IgD-negative memory B cell (primary cell): ENCODE measurements at regions not wholly inside any gene's neighbourhood (a gene's known extent, or its start where the extent isn't known, plus 50 kb on each side); places are given as distances from the start of the nearest gene placed in this dataset.

Experiments
- H3K27ac Mint-ChIP-seq, 3 donors: one replicate each; pipeline ENCODE4 v1.8.0; 2020 to 2022; ENCODE audit warnings: mild to moderate bottlenecking in 3 of 3, mixed read lengths in 3 of 3, moderate library complexity in 1 of 3
- H3K27me3 Mint-ChIP-seq: one replicate; pipeline ENCODE4 v1.8.0; 2021; ENCODE audit warnings: mixed read lengths
- H3K36me3 Mint-ChIP-seq: one replicate; pipeline ENCODE4 v1.8.0; 2020; ENCODE audit warnings: mild to moderate bottlenecking, mixed read lengths
- H3K4me1 Mint-ChIP-seq, 3 donors: one replicate each; pipeline ENCODE4 v1.8.0; 2020 to 2022; ENCODE audit warnings: mixed read lengths in 3 of 3, mild to moderate bottlenecking in 1 of 3
- H3K4me3 Mint-ChIP-seq, 4 donors: one replicate each; pipeline ENCODE4 v1.8.0; 2020 to 2022; ENCODE audit warnings: mild to moderate bottlenecking in 4 of 4, mixed read lengths in 4 of 4, moderate library complexity in 3 of 4
- H3K9me3 Mint-ChIP-seq, 3 donors: one replicate each; pipeline ENCODE4 v1.8.0; 2020 to 2021; ENCODE audit warnings: mixed read lengths in 3 of 3, mild to moderate bottlenecking in 1 of 3

GRCh38 chr2:65536596-65536995 is 104.2 kb upstream of the SPRED2 start:
- no peak overlapping the region for H3K4me3 Mint-ChIP-seq
- H3K27me3 Mint-ChIP-seq: peaks cover 7% of the 10 kb centered on the region
- no peak overlapping the region for H3K27ac Mint-ChIP-seq
- peaks cover 2 to 4% (median 4%) of the 10 kb centered on the region in 3 donors for H3K4me1 Mint-ChIP-seq
- no peaks in the 10 kb centered on the region for H3K36me3 Mint-ChIP-seq
- H3K9me3 Mint-ChIP-seq: no peaks in the 10 kb centered on the region

- Mint-ChIP-seq H3K27me3 (peaks cover 6% of the 10 kb centered on the region), H3K4me3 (no peak overlapping the region), H3K27ac (no peak overlapping the region), H3K36me3 (no peaks in the 10 kb centered on the region), H3K4me1 (peaks cover 2 to 4% (median 4%) of the 10 kb centered on the region in 3 donors), H3K9me3 (no peaks in the 10 kb centered on the region)
Observed at GRCh38 chr2:65532937-65533336, 100.5 kb upstream of the SPRED2 start.

GRCh38 chr2:65532326-65532725 is 99.9 kb upstream of the SPRED2 start:
- peaks cover 2 to 4% (median 4%) of the 10 kb centered on the region in 3 donors for H3K4me1 Mint-ChIP-seq
- no peaks in the 10 kb centered on the region for H3K36me3 Mint-ChIP-seq
- H3K27me3 Mint-ChIP-seq: peaks cover 6% of the 10 kb centered on the region
- H3K4me3 Mint-ChIP-seq: no peak overlapping the region
- no peak overlapping the region for H3K27ac Mint-ChIP-seq
- no peaks in the 10 kb centered on the region for H3K9me3 Mint-ChIP-seq

GRCh38 chr2:65530547-65531320 is 98.3 kb upstream of the SPRED2 start:
- Mint-ChIP-seq H3K27me3 (peaks cover 3% of the 10 kb centered on the region), H3K27ac (no peak overlapping the region), H3K4me1 (peaks cover 0 to 2% (median under 1%) of the 10 kb centered on the region in 3 donors), H3K9me3 (no peaks in the 10 kb centered on the region), H3K36me3 (no peaks in the 10 kb centered on the region), H3K4me3 (no peak overlapping the region)

- Mint-ChIP-seq H3K27me3 (peaks cover 6% of the 10 kb centered on the region), H3K27ac (no peak overlapping the region), H3K4me1 (no peaks in the 10 kb centered on the region), H3K36me3 (no peaks in the 10 kb centered on the region), H3K4me3 (no peak overlapping the region), H3K9me3 (peaks cover 0 to 1% (median 1%) of the 10 kb centered on the region in 3 donors)
Observed at GRCh38 chr2:65529419-65529818, 97.0 kb upstream of the SPRED2 start.

- H3K27ac Mint-ChIP-seq: no peak overlapping the region
- no peak overlapping the region for H3K4me3 Mint-ChIP-seq
- H3K27me3 Mint-ChIP-seq: peaks cover 8% of the 10 kb centered on the region
- H3K9me3 Mint-ChIP-seq: peaks cover 0 to 2% (median 1%) of the 10 kb centered on the region in 3 donors
- H3K36me3 Mint-ChIP-seq: no peaks in the 10 kb centered on the region
- H3K4me1 Mint-ChIP-seq: no peaks in the 10 kb centered on the region
Observed at GRCh38 chr2:65528241-65528574, 95.8 kb upstream of the SPRED2 start.

GRCh38 chr2:65527451-65528240 is 95.2 kb upstream of the SPRED2 start:
- no peaks in the 10 kb centered on the region for H3K36me3 Mint-ChIP-seq
- H3K27ac Mint-ChIP-seq: no peak overlapping the region
- no peaks in the 10 kb centered on the region for H3K4me1 Mint-ChIP-seq
- peaks cover 8% of the 10 kb centered on the region for H3K27me3 Mint-ChIP-seq
- no peak overlapping the region for H3K4me3 Mint-ChIP-seq
- H3K9me3 Mint-ChIP-seq: peaks cover 0 to 3% (median 2%) of the 10 kb centered on the region in 3 donors

GRCh38 chr2:65525616-65526231 is 93.3 kb upstream of the SPRED2 start:
- Mint-ChIP-seq H3K4me1 (no peaks in the 10 kb centered on the region), H3K4me3 (no peak overlapping the region)

GRCh38 chr2:65522922-65523321 is 90.5 kb upstream of the SPRED2 start:
- Mint-ChIP-seq H3K27me3 (peaks cover 8% of the 10 kb centered on the region), H3K4me1 (no peaks in the 10 kb centered on the region), H3K27ac (no peak overlapping the region), H3K4me3 (no peak overlapping the region), H3K9me3 (peaks cover 2 to 7% (median 5%) of the 10 kb centered on the region in 3 donors), H3K36me3 (peaks cover 2% of the 10 kb centered on the region)

More at GRCh38 chr2:65525616-65526231, 93.3 kb upstream of the SPRED2 start:
- Mint-ChIP-seq H3K9me3 (peaks cover 0 to 3% (median 2%) of the 10 kb centered on the region in 3 donors), H3K36me3 (peaks cover 2% of the 10 kb centered on the region), H3K27ac (no peak overlapping the region), H3K27me3 (peaks cover 8% of the 10 kb centered on the region)

GRCh38 chr2:65518751-65519150 is 86.4 kb upstream of the SPRED2 start:
- H3K4me1 Mint-ChIP-seq: peaks cover 0 to 1% (median 0%) of the 10 kb centered on the region in 3 donors
- no peak overlapping the region for H3K4me3 Mint-ChIP-seq
- peaks cover 5% of the 10 kb centered on the region for H3K27me3 Mint-ChIP-seq
- H3K9me3 Mint-ChIP-seq: peaks cover 0 to 7% (median 3%) of the 10 kb centered on the region in 3 donors
- no peak overlapping the region for H3K27ac Mint-ChIP-seq
- H3K36me3 Mint-ChIP-seq: peaks cover 2% of the 10 kb centered on the region

- peaks cover 0 to 4% (median 0%) of the 10 kb centered on the region in 3 donors for H3K9me3 Mint-ChIP-seq
- H3K36me3 Mint-ChIP-seq: peaks cover 2% of the 10 kb centered on the region
Observed at GRCh38 chr2:65514555-65515195, 82.3 kb upstream of the SPRED2 start.

GRCh38 chr2:65512783-65513182 is 80.4 kb upstream of the SPRED2 start:
- Mint-ChIP-seq H3K27ac (no peak overlapping the region), H3K4me1 (peaks cover 1 to 4% (median 3%) of the 10 kb centered on the region in 3 donors), H3K4me3 (no peak overlapping the region), H3K36me3 (peaks cover 2% of the 10 kb centered on the region), H3K9me3 (peaks cover 4% of the 10 kb centered on the region in 3 donors), H3K27me3 (peaks cover 9% of the 10 kb centered on the region)

More at GRCh38 chr2:65514555-65515195, 82.3 kb upstream of the SPRED2 start:
- peaks cover 1 to 4% (median 3%) of the 10 kb centered on the region in 3 donors for H3K4me1 Mint-ChIP-seq
- H3K4me3 Mint-ChIP-seq: no peak overlapping the region
- H3K27ac Mint-ChIP-seq: no peak overlapping the region
- H3K27me3 Mint-ChIP-seq: peaks cover 9% of the 10 kb centered on the region

GRCh38 chr2:65511306-65511705 is 78.9 kb upstream of the SPRED2 start:
- Mint-ChIP-seq H3K9me3 (peaks cover 4 to 9% (median 4%) of the 10 kb centered on the region in 3 donors), H3K27ac (no peak overlapping the region), H3K27me3 (peaks cover 7% of the 10 kb centered on the region), H3K4me1 (peaks cover 1 to 4% (median 3%) of the 10 kb centered on the region in 3 donors), H3K36me3 (peaks cover 2% of the 10 kb centered on the region), H3K4me3 (no peak overlapping the region)

- peaks cover 7% of the 10 kb centered on the region for H3K27me3 Mint-ChIP-seq
- peaks cover 2% of the 10 kb centered on the region for H3K36me3 Mint-ChIP-seq
- peaks cover 4 to 9% (median 5%) of the 10 kb centered on the region in 3 donors for H3K9me3 Mint-ChIP-seq
- H3K27ac Mint-ChIP-seq: no peak overlapping the region
- H3K4me3 Mint-ChIP-seq: no peak overlapping the region
- peaks cover 0 to 4% (median 3%) of the 10 kb centered on the region in 3 donors for H3K4me1 Mint-ChIP-seq
Observed at GRCh38 chr2:65508225-65508624, 75.8 kb upstream of the SPRED2 start.
